ENCODE measurements at regions not wholly inside any gene's neighbourhood (a gene's known extent, or its start where the extent isn't known, plus 50 kb on each side); places are given as distances from the start of the nearest gene placed in this dataset.

DNA sequence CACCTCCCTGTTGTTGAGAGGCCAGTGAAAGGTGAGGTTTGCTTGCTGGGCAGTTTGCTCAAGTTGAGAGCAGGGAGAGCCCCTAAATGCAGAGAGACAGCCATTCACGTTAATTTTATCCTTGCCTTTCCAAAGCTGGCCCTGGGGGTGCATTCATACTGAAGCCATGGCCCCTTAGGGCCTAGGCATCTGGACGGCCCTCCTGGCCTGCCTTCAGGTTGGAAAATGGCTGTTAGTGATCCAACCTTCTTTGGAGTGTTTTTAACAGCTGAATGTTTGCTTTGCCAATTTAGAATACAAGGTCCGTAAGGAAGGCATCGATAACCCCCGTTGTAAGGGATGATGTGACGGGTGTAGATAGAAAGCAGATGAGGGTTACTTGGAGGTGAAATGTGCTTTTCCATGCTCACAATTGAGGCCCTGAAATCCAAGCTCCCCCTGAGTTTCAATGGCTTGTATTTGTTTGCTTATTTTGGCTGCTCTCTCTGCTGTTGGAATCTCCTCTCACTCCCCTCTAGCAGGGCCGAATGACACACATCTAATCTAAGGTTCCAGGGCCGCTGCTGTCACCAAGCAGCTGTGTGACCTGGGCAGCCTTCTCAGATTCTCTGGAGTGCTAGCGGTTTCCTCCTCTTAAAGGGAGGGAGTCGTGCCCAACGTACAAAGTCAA, 171.6 kb upstream of the MKI67 start:
- TF ChIP-seq, protein P1, sequence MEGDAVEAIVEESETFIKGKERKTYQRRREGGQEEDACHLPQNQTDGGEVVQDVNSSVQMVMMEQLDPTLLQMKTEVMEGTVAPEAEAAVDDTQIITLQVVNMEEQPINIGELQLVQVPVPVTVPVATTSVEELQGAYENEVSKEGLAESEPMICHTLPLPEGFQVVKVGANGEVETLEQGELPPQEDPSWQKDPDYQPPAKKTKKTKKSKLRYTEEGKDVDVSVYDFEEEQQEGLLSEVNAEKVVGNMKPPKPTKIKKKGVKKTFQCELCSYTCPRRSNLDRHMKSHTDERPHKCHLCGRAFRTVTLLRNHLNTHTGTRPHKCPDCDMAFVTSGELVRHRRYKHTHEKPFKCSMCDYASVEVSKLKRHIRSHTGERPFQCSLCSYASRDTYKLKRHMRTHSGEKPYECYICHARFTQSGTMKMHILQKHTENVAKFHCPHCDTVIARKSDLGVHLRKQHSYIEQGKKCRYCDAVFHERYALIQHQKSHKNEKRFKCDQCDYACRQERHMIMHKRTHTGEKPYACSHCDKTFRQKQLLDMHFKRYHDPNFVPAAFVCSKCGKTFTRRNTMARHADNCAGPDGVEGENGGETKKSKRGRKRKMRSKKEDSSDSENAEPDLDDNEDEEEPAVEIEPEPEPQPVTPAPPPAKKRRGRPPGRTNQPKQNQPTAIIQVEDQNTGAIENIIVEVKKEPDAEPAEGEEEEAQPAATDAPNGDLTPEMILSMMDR (IDR thresholded peaks at IDR 0.05): no peak
- TF ChIP-seq POLR2A (IDR thresholded peaks at IDR 0.05): no peak

Data from lower leg skin (tissue), 3 donors.